Thyroid gland (tissue), 4 donors: ENCODE measurements at regions not wholly inside any gene's neighbourhood (a gene's known extent, or its start where the extent isn't known, plus 50 kb on each side); places are given as distances from the start of the nearest gene placed in this dataset.

Experiments
- DNase-seq, 2 donors: peaks; one replicate each; pipeline ENCODE4 v3.0.0-alpha.2; 2019
- H3K27ac ChIP-seq, 3 donors: fragments of 200-600 bp; sonication (generic); 1 replicate in 2 of 3; 2 replicates in 1 of 3; pipeline ENCODE4 v1.5.1; 2016 to 2019; ENCODE audit warnings: mild to moderate bottlenecking in 1 of 3, moderate library complexity in 1 of 3
- H3K27me3 ChIP-seq: fragments of 200-600 bp; sonication (generic); one replicate; pipeline ENCODE4 v1.5.1; 2019
- H3K36me3 ChIP-seq, 2 donors: fragments of 200-600 bp; sonication (generic); one replicate each; pipeline ENCODE4 v1.5.1; 2016 to 2019
- H3K4me1 ChIP-seq, 2 donors: fragments of 200-600 bp; sonication (generic); one replicate each; pipeline ENCODE4 v1.5.1; 2017 to 2019
- H3K4me3 ChIP-seq, 3 donors: fragments of 200-600 bp; sonication (generic); replicated peaks in 1 of 3; 1 replicate in 2 of 3; 2 replicates in 1 of 3; pipeline ENCODE4 v1.5.1; 2016; ENCODE audit warnings: mild to moderate bottlenecking in 1 of 3
- H3K9me3 ChIP-seq: fragments of 200-600 bp; sonication (generic); one replicate; pipeline ENCODE4 v1.5.1; 2017
- CTCF ChIP-seq, 6 experiments: fragments of 200-600 bp in 3 of 6; fragments of 450-650 bp in 3 of 6; sonication (generic) in 3 of 6; IDR thresholded peaks; one replicate each; pipeline ENCODE4 v1.5.1; 2016 to 2019; ENCODE audit warnings: antibody characterized with exemption in 6 of 6, mild to moderate bottlenecking in 2 of 6, inconsistent platforms in 1 of 6, moderate library complexity in 1 of 6
- POLR2A ChIP-seq, 2 donors: fragments of 450-650 bp; IDR thresholded peaks; one replicate each; pipeline ENCODE4 v1.6.1; 2017; ENCODE audit warnings: antibody characterized with exemption in 2 of 2, mild to moderate bottlenecking in 2 of 2, moderate library complexity in 1 of 2
- WGBS, 2 donors: methylation state at CpG; one replicate each; pipeline ENCODE4 v1.1.5; 2017; 5-methylcytosine and 5-hydroxymethylcytosine counted together
- intact Hi-C: fragments of 100-400 bp; cut with DNase I; formaldehyde crosslinking; loops from one replicate; pipeline ENCODE4 v1.15.1; 2023

DNA sequence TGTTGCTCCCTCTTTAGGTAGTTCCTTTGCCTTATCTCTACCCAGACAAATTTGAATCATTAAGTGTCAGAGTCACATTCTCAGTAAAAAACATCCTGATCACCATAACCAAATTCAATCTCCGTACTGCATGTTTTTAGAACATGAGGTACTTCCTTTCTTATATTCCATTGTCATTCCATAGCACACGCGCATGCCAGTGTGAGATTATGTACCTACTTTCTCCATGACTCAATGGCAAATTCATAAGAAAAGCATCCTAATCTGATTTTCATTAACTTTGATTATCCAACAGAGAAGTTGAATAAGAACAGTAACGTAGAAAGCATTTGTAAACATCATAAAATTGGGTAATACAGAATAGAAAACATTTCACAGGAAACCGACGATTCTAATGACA is 1118.6 kb upstream of the CDH9 start:
- Histone ChIP-seq H3K4me3 (no peak overlapping the region), H3K9me3 (no peaks in the 10 kb centered on the region), H3K4me1 (no peaks in the 10 kb centered on the region)

DNA sequence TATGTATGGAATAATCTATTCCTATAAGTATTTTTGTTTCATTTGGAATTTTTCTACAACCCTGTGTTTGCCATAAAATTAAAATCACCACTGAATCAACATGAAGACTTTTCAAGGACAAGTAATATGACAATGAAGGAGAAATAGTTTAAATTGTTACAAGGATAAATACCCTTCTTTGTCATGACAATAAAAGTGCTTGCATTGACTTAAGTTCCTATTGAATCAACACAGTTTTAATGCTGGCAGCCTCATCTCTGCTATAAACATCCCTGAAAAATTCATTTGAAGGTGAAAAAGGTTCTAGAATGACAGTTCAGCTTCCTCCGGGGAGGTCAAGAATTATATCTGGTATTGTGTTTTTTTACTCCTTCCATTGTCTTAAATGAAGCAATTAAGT is 1105.1 kb upstream of the CDH9 start:
- Histone ChIP-seq H3K4me1 (no peaks in the 10 kb centered on the region), H3K27ac (no peak overlapping the region), H3K36me3 (no peaks in the 10 kb centered on the region), H3K4me3 (no peak overlapping the region), H3K9me3 (no peaks in the 10 kb centered on the region), H3K27me3 (no peaks in the 10 kb centered on the region)
- DNase-seq: no peak
- TF ChIP-seq CTCF (IDR thresholded peaks at IDR 0.05) (no peak), POLR2A (IDR thresholded peaks at IDR 0.05) (no peak)
- intact Hi-C loops: no loop called here
- WGBS, 2 donors: 84 to 88% methylated on average over 1 of the region's 1 CpG

More for the DNA sequence above, 1118.6 kb upstream of the CDH9 start:
- Histone ChIP-seq H3K27ac (no peak overlapping the region), H3K27me3 (no peaks in the 10 kb centered on the region), H3K36me3 (no peaks in the 10 kb centered on the region)
- WGBS, 2 donors: 88 to 92% methylated on average over 6 of the region's 6 CpGs
- intact Hi-C loops: no loop called here
- no peak for DNase-seq
- TF ChIP-seq POLR2A (IDR thresholded peaks at IDR 0.05): no peak
- TF ChIP-seq CTCF (IDR thresholded peaks at IDR 0.05): no peak

DNA sequence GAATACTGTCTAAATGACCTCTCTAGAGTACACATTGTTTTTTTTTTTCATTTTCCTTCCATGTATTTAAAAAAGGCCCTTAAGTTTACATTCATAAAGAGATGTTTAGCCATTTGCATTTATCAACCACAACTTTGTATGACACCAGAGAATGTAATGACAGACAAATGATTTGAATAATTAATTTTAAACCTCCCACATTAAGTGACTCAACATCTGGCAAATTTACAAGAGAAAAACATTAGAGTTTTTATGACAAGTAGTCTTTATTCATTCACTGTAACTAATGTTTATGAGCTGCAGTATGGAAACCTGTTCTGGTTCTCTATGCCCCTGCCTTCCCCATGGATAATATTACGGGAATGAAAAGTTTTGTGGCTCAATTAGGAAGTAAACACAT is 1093.8 kb upstream of the CDH9 start:
- no peak overlapping the region for H3K27ac ChIP-seq
- H3K4me1 ChIP-seq: no peaks in the 10 kb centered on the region
- H3K27me3 ChIP-seq: no peaks in the 10 kb centered on the region
- no peak for DNase-seq
- no peak for TF ChIP-seq CTCF (IDR thresholded peaks at IDR 0.05)
- TF ChIP-seq POLR2A (IDR thresholded peaks at IDR 0.05): no peak
- intact Hi-C loops: no loop called here
- no peaks in the 10 kb centered on the region for H3K36me3 ChIP-seq
- no peaks in the 10 kb centered on the region for H3K9me3 ChIP-seq
- 67 to 71% methylated on average over 1 of the region's 1 CpG for WGBS, 2 donors
- H3K4me3 ChIP-seq: no peak overlapping the region

- no peak for TF ChIP-seq POLR2A (IDR thresholded peaks at IDR 0.05)
- TF ChIP-seq CTCF (IDR thresholded peaks at IDR 0.05): no peak
- H3K9me3 ChIP-seq: no peaks in the 10 kb centered on the region
- no peak overlapping the region for H3K27ac ChIP-seq
- H3K4me3 ChIP-seq: no peak overlapping the region
- H3K4me1 ChIP-seq: no peaks in the 10 kb centered on the region
- intact Hi-C loops: no loop called here
- no peak for DNase-seq
- H3K36me3 ChIP-seq: no peaks in the 10 kb centered on the region
- no peaks in the 10 kb centered on the region for H3K27me3 ChIP-seq
Observed at GRCh38 chr5:28117691-28118090, 1079.3 kb upstream of the CDH9 start.

DNA sequence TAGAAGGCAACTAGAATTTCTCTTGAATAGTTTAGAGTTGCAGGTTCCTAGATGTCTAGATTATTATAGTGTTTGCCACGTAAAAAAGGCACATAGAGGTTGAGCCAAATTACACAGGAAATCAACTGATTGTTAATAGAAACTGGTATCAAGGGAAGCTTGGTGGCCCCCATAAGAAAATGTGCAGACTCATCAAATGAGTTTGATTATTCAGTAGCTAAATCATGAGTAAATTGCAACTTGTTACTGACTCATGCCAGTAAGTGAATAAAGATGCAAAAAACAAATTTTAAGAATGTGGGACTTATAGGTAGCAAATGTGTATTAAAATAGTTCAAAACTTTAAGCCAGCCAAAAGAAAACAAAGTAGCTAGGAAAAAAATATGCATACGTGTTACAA is 1078.9 kb upstream of the CDH9 start:
- 74 to 75% methylated on average over 2 of the region's 2 CpGs for WGBS, 2 donors
- intact Hi-C loops: no loop called here

More for the DNA sequence above, 1078.9 kb upstream of the CDH9 start:
- no peak overlapping the region for H3K27ac ChIP-seq
- H3K36me3 ChIP-seq: no peaks in the 10 kb centered on the region
- H3K4me3 ChIP-seq: no peak overlapping the region
- no peaks in the 10 kb centered on the region for H3K27me3 ChIP-seq
- DNase-seq: no peak
- no peaks in the 10 kb centered on the region for H3K9me3 ChIP-seq
- H3K4me1 ChIP-seq: peaks cover 0 to 3% of the 10 kb centered on the region in 2 donors
- TF ChIP-seq CTCF (IDR thresholded peaks at IDR 0.05): no peak
- no peak for TF ChIP-seq POLR2A (IDR thresholded peaks at IDR 0.05)
